Skeletal muscle cell (primary cell): ENCODE measurements at regions not wholly inside any gene's neighbourhood (a gene's known extent, or its start where the extent isn't known, plus 50 kb on each side); places are given as distances from the start of the nearest gene placed in this dataset.
"Not testable (repeated sequence)": the region's sequence is repeated elsewhere in the genome, so short reads cannot be mapped to it uniquely, and the experiment has no call there.

Experiments
- DNase-seq: peaks from one replicate; pipeline ENCODE4 v3.0.0-alpha.2; 2010; ENCODE audit warnings: low read depth
- H3K4me3 ChIP-seq: 2 replicates; pipeline ENCODE4 v1.5.1; 2011; ENCODE audit warnings: low read depth, mild to moderate bottlenecking, control low read depth, low read length, moderate library complexity

DNA sequence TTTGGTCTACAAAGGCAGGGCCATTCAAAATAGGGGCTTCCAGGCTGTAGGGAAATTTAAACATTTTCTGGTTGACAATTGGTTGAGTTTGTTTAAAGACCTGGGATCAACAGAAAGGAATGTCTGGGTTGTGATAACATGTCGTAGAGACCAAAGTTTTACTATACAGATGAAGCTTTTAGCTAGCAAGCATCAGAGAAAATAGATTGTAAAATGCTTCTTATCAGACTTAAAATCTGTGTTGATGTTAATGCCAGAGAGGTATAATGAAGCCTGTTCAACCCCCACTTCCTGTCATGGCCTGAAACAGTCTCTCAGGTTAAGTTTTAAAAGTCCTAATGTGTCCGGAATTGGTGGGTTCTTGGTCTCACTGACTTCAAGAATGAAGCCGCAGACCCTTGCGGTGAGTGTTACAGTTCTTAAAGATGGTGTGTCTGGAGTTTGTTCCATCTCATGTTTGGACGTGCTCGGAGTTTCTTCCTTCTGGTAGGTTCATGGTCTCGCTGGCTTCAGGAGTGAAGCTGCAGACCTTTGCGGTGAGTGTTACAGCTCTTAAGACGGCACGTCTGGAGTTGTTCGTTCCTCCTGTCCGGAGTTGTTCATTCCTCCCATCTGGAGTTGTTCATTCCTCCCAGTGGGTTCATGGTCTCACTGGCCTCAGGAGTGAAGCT lies 86.5 kb upstream of the HMCN1 start:
- DNase-seq, H3K4me3 ChIP-seq: not testable (repeated sequence)

DNA sequence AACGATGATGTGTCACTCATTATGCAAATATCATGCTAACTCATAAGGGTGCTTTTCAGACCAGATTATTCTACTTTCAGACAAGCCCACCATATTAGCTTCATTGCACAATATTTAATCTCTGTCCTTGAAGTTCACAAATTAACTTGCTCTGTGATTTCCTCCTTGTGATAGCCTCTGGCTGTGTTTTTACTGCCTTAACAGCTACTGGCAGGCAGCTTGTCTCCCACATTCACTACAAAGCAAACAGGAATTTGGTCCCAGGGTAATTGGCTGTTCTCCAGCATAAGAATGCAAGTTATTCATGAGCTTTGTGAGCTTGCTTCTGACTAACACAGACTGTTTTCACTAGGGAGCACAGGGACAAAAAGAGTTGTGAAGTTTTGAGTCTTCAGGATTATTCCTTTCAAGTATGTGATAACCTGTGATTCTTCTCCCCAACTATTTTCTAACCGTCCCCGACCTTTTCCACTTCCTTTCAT lies 87.9 kb upstream of the HMCN1 start:
- DNase-seq, result peak; percentile 93
- no peak overlapping the region for H3K4me3 ChIP-seq

DNA sequence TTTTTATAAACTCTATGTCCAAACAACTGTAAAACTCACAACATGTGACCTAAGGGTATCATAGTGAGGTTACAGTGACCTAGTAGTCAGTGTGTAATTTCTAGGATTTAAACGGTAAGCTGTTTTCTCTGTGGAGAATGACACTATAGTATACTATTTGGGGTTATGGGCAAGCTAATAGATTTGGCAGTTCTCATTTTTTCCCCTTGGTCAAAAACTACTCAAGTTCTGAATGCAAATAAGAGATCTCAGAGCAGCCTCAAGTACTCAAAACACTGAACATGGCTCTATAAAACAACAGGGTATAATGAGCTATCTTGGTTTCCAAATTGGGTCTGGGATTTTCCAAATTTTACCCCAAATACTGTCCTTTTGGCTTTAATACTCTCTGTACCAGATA lies 88.5 kb upstream of the HMCN1 start:
- no peak overlapping the region for H3K4me3 ChIP-seq
- DNase-seq, result no peak

DNA sequence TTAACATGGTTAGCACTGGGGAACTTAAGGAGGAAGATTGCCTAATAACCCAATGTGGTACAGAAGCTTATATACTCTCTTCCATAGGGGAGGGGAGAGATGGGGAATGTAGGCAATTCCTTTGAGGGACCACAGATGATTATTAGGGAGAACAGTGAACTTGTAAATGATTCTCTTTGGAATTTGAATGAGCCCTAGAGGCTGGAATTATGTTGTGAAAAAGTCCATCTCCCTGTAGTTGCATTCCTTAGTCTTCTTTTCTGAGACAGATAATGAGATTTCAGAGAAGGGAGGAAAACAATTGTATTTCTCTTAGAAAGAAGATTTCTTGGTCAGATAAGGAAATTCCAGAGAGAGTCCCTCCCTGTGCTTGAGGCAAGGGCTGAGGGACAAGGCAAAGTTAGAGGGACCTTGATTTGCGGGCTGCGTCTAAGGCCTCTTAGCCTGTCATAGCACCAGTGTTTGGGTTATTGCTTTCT lies 89.0 kb upstream of the HMCN1 start:
- H3K4me3 ChIP-seq, result no peak overlapping the region
- DNase-seq, result peak; percentile 28

DNA sequence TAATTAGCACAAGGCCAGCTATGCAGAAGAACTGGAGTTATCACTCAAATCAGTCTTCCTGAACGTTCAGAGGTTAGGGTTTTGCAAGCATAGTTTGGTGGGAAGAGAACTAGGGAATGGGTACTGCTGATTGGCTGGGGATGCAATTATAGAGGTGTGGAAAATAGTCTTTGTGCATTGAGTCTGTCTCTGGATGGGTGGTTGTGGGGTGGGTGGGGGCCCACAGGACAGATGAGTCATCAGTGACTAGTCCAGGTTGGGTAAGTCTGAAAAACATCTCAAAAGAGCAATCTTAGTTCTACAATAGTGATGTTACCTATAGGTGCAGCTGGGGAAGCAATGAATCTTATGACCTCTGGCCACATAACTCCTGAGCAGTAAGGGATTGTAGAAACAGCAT lies 89.7 kb upstream of the HMCN1 start:
- DNase-seq, result no peak
- no peak overlapping the region for H3K4me3 ChIP-seq

- no peak for DNase-seq
- H3K4me3 ChIP-seq, result no peak overlapping the region
These were observed 97.3 kb upstream of the HMCN1 start for GRCh38 chr1:185636848-185637247.

DNA sequence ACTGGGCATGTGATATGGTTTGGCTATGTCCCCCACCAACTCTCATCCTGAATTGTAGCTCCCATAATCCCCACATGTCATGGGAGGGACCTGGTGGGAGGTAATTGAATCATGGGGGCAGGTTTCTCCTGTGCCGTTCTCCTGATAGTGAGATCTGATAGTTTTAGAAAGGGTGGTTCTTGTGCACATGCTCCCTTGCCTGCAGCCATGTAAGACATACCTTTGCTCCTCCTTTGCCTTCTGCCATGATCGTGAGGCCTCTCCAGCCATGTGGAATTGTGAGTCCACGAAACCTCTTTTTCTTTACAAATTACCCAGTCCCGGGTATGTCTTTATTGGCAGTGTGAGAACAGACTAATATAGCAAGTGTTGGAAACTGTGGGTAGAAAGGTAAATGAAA lies 99.5 kb upstream of the HMCN1 start:
- no peak for DNase-seq

GRCh38 chr1:185632659-185633423 lies 101.3 kb upstream of the HMCN1 start:
- H3K4me3 ChIP-seq, result no peak overlapping the region
- DNase-seq, result no peak

More for the DNA sequence above, 99.5 kb upstream of the HMCN1 start:
- H3K4me3 ChIP-seq, result no peak overlapping the region

- no peak for DNase-seq
- no peak overlapping the region for H3K4me3 ChIP-seq
These were observed 102.3 kb upstream of the HMCN1 start for GRCh38 chr1:185631843-185632242.

DNA sequence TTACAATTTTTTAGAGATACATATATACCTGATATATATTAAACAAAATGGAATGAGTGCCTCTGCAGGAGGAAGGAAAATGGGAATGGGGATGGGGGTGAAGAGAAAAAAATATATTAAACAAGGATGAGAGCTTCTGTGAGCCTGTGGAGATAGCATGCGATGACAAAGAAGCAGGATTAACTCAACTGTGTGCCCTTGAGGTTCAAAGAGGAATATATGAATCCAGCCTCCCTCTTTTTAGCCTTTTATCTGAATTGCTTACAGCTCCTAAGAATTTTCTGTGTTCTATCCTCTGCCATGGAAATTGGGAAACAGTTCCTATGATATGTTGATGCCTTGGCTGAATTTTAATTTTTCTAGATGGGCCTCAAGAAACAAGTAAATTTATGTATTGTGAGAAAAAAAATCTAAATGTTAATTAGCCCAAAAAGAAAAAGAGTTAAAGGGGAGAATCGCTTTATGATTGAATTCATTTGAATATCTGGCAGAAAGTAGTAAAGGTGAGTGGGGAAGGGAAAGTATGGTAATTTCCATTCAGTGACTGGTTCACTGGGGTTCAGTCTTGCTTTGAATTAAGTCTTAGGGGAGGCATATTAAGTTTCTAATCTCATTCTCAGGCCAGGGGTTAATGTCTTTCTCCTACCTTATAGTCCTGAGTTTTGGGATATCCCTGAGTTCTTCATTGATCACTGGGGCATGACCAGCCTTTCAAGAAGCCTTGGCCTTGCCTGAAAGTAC lies 106.3 kb upstream of the HMCN1 start:
- DNase-seq, result no peak
- no peak overlapping the region for H3K4me3 ChIP-seq

DNA sequence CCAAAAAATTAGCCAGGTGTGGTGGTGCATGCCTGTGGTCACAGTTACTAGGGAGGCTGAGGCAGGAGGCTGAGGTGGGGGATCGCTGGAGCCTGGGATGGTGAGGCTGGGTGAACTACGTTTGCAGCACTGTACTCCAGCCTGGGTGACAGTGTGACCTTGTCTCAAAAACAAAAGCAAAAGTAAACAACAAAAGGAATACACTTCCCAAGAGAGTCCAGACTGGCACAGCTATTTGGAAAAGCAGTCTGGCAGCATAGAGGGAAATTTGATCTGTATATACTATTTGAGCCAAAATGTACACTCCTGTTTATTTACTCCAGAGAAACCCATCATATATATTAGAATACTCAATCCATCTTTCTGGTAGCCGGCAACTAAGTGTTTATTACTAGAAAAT lies 107.0 kb upstream of the HMCN1 start:
- H3K4me3 ChIP-seq, result no peak overlapping the region
- no peak for DNase-seq

DNA sequence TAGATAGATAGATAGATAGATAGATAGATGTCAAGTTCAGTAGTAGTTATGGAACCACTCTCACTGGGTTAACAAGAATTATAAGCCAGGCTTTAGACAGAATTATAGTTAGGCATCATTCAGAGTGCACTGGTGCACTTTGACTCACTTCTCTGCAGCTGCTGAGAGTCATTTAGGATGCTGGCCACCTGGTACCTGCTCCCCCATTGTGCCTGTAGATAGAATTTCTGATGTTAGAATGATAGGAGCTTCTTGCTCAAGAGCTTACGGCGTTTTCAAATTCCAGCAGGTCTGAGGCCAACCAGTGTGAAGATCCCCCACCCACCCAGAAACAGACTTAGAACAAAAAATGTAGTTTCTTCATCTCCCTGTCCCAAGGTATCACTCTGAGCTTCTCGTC lies 107.8 kb upstream of the HMCN1 start:
- DNase-seq, result no peak
- H3K4me3 ChIP-seq, result no peak overlapping the region

DNA sequence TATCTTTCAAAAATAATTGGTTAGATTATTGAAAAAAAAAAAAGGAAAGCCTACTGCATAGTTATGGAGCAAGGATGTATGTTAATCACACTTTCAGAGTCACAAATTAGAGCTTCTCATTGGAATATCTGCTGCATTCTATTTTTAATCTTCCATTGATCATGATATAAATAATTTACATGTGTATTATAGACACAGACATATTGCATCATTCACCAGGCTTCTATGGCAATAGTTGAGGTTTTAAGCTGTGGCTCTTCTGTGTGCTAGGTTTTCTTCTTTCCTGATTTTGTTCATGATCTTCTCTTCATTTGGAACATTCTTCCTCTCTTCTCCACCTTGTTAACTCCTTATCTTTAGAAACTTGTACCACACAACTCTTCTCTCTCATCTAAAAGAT lies 123.2 kb upstream of the HMCN1 start:
- peak; percentile 6 for DNase-seq
- H3K4me3 ChIP-seq, result no peak overlapping the region

GRCh38 chr1:185608177-185608576 lies 126.0 kb upstream of the HMCN1 start:
- DNase-seq, result no peak
- H3K4me3 ChIP-seq, result no peak overlapping the region

DNA sequence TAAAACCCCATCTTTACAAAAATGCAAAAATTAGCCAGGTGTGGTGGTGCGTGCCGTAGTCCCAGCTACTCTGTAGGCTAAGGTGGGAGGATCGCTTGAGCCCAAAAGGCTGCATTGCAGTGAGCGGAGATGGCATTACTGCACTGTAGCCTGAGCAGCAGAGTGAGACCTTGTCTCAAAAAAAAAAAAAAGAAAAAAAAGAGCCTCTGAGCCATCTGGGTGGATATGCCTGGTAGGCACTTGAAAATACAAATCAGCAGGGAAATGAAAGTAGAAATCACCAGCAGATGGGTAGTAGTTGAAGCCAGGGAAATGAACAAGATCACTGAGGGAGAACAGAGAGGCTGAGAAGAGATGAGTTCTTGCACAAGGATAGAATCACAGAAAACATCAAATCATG lies 131.0 kb upstream of the HMCN1 start:
- DNase-seq, result no peak
- no peak overlapping the region for H3K4me3 ChIP-seq

DNA sequence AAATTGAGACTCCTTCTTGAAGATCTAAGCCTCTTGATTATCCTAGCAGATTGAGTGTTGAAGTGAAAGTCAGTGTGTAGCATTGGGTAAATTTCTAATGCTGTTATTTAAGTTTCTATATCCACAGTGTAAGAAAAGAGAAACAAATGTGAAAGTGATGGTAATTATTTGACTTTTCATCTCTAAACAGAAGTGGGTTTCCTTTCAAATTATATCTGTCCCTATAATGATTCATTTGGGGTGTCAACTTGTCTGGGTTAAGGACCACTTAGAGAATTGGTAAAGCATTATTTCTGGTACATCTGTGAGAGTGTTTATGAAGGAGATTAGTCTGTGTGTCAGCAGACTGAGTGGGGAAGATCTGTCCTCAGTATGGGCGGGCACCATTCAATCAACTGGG lies 133.0 kb upstream of the HMCN1 start:
- DNase-seq, result no peak
- no peak overlapping the region for H3K4me3 ChIP-seq

GRCh38 chr1:185600641-185601040 lies 133.6 kb upstream of the HMCN1 start:
- DNase-seq, result no peak
- H3K4me3 ChIP-seq, result no peak overlapping the region

DNA sequence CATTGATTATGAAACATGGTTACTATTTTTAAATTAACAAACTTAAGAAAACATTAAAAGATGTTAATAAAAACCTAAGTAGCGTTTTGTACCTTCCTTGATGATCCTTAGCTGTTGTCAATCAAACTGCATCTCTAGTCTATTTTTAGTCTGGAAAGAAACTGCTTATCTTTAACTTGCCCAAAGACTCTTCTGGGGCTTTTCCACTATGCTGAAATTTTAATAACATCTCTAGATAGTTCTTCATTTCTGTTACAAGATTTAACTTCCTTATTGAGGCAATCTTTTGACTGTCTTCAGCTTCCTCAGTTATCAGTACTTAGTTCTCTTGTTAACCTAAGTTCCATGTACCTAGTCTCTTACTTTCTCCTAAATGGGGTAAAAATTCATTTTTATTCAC lies 135.9 kb upstream of the HMCN1 start:
- no peak overlapping the region for H3K4me3 ChIP-seq
- no peak for DNase-seq

GRCh38 chr1:185595835-185596667 lies 138.1 kb upstream of the HMCN1 start:
- no peak for DNase-seq
- H3K4me3 ChIP-seq, result no peak overlapping the region
